Type B pancreatic cell (in vitro differentiated cells): ENCODE measurements at regions not wholly inside any gene's neighbourhood (a gene's known extent, or its start where the extent isn't known, plus 50 kb on each side); places are given as distances from the start of the nearest gene placed in this dataset.

Experiments used
- DNase-seq: peaks from one replicate; pipeline ENCODE4 v3.0.0; 2021; ENCODE audit warnings: mixed read lengths; ENCODE audit not compliant: unreplicated experiment; ENCODE audit errors: extremely low spot score
- H3K27ac Mint-ChIP-seq: 2 replicates; pipeline ENCODE4 v1.8.0; 2021; ENCODE audit warnings: mild to moderate bottlenecking, mixed read lengths
- H3K27me3 Mint-ChIP-seq: 2 replicates; pipeline ENCODE4 v1.8.0; 2021; ENCODE audit warnings: mixed read lengths
- H3K36me3 Mint-ChIP-seq: 2 replicates; pipeline ENCODE4 v1.8.0; 2021; ENCODE audit warnings: mixed read lengths
- H3K4me1 Mint-ChIP-seq: one replicate; pipeline ENCODE4 v1.8.0; 2021; ENCODE audit warnings: mixed read lengths; ENCODE audit not compliant: unreplicated experiment
- H3K4me3 Mint-ChIP-seq: 2 replicates; pipeline ENCODE4 v1.8.0; 2021; ENCODE audit warnings: mild to moderate bottlenecking, mixed read lengths
- H3K9me3 Mint-ChIP-seq: 2 replicates; pipeline ENCODE4 v1.8.0; 2021; ENCODE audit warnings: mixed read lengths
- TF ChIP-seq, protein P1 (sequence below): fragments of 200-600 bp; sonication (generic); conservative IDR thresholded peaks from 2 replicates; pipeline ENCODE4 v1.5.0; 2021; ENCODE audit warnings: antibody characterized with exemption, mild to moderate bottlenecking

- Mint-ChIP-seq H3K36me3 (no peaks in the 10 kb centered on the region), H3K27ac (no peak overlapping the region), H3K9me3 (no peaks in the 10 kb centered on the region), H3K4me1 (no peaks in the 10 kb centered on the region), H3K4me3 (no peak overlapping the region), H3K27me3 (no peaks in the 10 kb centered on the region)
- TF ChIP-seq, protein P1, sequence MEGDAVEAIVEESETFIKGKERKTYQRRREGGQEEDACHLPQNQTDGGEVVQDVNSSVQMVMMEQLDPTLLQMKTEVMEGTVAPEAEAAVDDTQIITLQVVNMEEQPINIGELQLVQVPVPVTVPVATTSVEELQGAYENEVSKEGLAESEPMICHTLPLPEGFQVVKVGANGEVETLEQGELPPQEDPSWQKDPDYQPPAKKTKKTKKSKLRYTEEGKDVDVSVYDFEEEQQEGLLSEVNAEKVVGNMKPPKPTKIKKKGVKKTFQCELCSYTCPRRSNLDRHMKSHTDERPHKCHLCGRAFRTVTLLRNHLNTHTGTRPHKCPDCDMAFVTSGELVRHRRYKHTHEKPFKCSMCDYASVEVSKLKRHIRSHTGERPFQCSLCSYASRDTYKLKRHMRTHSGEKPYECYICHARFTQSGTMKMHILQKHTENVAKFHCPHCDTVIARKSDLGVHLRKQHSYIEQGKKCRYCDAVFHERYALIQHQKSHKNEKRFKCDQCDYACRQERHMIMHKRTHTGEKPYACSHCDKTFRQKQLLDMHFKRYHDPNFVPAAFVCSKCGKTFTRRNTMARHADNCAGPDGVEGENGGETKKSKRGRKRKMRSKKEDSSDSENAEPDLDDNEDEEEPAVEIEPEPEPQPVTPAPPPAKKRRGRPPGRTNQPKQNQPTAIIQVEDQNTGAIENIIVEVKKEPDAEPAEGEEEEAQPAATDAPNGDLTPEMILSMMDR = no peak
- no peak for DNase-seq
Measured at GRCh38 chr1:96095849-96096612, 625.6 kb upstream of the PTBP2 start.

DNA sequence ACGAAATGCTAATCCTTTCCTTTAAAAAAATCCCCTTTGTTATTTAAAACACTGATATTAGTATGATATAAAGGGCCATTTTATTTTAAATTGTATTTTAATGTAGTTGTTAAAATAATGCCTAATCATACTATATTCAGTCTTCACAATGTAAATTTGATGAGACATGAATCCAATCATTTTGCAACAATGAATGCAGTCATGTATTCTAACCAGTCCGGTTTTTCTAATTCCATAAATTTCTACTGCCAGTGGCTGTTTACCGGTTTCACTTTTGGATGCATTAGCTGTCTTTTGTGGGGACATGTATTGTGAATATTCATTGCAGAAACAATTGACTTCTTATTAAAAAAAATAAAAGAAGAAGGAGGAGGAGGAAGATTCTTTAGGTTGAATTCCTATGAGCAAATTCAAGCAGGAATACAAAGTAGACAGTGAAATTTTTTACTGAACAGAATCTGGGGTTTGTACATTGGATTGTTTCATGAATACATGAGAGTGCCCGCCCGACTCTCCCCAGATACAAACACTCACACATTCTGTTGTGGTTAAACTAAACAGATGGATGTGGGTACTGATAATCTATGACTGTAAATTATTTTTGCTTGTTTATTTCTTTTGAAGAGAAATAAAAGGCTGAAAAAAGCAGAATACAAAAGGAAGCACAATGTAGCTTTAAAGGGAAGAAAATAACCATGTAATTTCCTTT, 624.8 kb upstream of the PTBP2 start:
- Mint-ChIP-seq H3K4me3 (no peak overlapping the region), H3K4me1 (no peaks in the 10 kb centered on the region), H3K27ac (no peak overlapping the region), H3K9me3 (no peaks in the 10 kb centered on the region), H3K27me3 (no peaks in the 10 kb centered on the region), H3K36me3 (no peaks in the 10 kb centered on the region)
- TF ChIP-seq, protein P1 = no peak
- DNase-seq = no peak

DNA sequence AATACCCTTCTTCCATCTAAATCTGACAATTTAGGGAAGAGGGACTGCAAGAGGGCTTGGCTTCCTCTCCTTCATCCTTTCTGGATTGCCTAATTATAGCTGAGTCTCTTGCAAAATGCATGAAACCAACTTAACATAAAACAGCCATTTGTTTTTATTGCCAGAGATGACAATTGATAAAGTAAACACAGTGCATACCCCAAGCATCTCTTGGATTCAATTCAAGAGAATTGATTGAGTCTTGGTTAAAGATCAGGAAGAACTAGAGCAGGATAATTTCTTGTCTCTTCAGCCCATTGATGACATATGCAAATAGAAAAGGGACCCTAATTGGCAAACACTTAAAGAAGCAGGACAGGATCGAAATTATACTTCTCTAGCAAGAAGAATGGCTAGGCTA, 617.1 kb upstream of the PTBP2 start:
- H3K4me1 Mint-ChIP-seq = peaks cover 10% of the 10 kb centered on the region
- no peaks in the 10 kb centered on the region for H3K36me3 Mint-ChIP-seq
- H3K27me3 Mint-ChIP-seq = no peaks in the 10 kb centered on the region
- peaks cover 4% of the 10 kb centered on the region for H3K9me3 Mint-ChIP-seq
- H3K4me3 Mint-ChIP-seq = no peak overlapping the region
- TF ChIP-seq, protein P1 = no peak
- no peak for DNase-seq
- H3K27ac Mint-ChIP-seq = no peak overlapping the region

GRCh38 chr1:96104906-96105305, 616.7 kb upstream of the PTBP2 start:
- peaks cover 10% of the 10 kb centered on the region for H3K4me1 Mint-ChIP-seq
- H3K4me3 Mint-ChIP-seq = no peak overlapping the region
- H3K36me3 Mint-ChIP-seq = no peaks in the 10 kb centered on the region
- DNase-seq = no peak
- TF ChIP-seq, protein P1 = no peak
- no peaks in the 10 kb centered on the region for H3K27me3 Mint-ChIP-seq
- H3K27ac Mint-ChIP-seq = no peak overlapping the region
- H3K9me3 Mint-ChIP-seq = peaks cover 4% of the 10 kb centered on the region

DNA sequence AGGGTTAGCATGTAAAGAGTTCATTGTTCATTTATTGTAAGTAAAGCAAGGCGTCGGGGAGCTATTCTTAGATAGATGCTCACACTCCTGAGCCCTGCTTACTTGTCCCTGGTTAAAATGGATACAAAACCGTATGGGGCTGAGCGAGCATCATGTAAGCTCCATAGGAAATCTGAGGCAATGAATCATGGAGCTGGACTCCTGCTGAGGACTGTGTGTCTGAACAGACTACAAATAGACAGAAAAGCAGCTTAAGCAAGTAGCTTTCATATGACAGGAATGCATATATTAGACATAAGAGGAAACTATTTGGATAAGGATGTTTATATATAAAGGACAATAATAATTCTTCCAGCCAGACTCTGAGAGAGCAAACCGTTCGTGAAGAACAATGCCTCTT, 604.9 kb upstream of the PTBP2 start:
- H3K4me1 Mint-ChIP-seq = peaks cover 7% of the 10 kb centered on the region
- TF ChIP-seq, protein P1 = no peak
- no peaks in the 10 kb centered on the region for H3K36me3 Mint-ChIP-seq
- H3K27ac Mint-ChIP-seq = no peak overlapping the region
- no peaks in the 10 kb centered on the region for H3K9me3 Mint-ChIP-seq
- H3K27me3 Mint-ChIP-seq = no peaks in the 10 kb centered on the region
- H3K4me3 Mint-ChIP-seq = no peak overlapping the region
- DNase-seq = no peak
